GM18909 (cell line): ENCODE measurements at regions not wholly inside any gene's neighbourhood (a gene's known extent, or its start where the extent isn't known, plus 50 kb on each side); places are given as distances from the start of the nearest gene placed in this dataset.

ENCODE experiments used
- ATAC-seq: cut with Tn5 transposase; IDR thresholded peaks from one replicate; pipeline ENCODE4 v1.9.1; 2021; ENCODE audit warnings: mild to moderate bottlenecking; ENCODE audit not compliant: unreplicated experiment, poor library complexity

GRCh38 chr10:58932126-58932525, 244.3 kb upstream of the PHYHIPL start:
- ATAC-seq = no peak

- no peak for ATAC-seq
Measured at GRCh38 chr10:58932577-58933314, 243.7 kb upstream of the PHYHIPL start.

GRCh38 chr10:58936364-58936763, 240.1 kb upstream of the PHYHIPL start:
- ATAC-seq = no peak

GRCh38 chr10:58937423-58937822, 239.0 kb upstream of the PHYHIPL start:
- no peak for ATAC-seq

GRCh38 chr10:58942724-58943123, 233.7 kb upstream of the PHYHIPL start:
- no peak for ATAC-seq

GRCh38 chr10:58943256-58943890, 233.1 kb upstream of the PHYHIPL start:
- no peak for ATAC-seq

GRCh38 chr10:58943960-58944359, 232.5 kb upstream of the PHYHIPL start:
- no peak for ATAC-seq

- no peak for ATAC-seq
Measured at GRCh38 chr10:58948303-58948702, 228.1 kb upstream of the PHYHIPL start.

- ATAC-seq = no peak
Measured at GRCh38 chr10:58950618-58951017, 225.8 kb upstream of the PHYHIPL start.

- ATAC-seq = no peak
Measured at GRCh38 chr10:58951087-58951486, 225.4 kb upstream of the PHYHIPL start.

- no peak for ATAC-seq
Measured at GRCh38 chr10:58951746-58952145, 224.7 kb upstream of the PHYHIPL start.

- ATAC-seq = no peak
Measured at GRCh38 chr10:58952162-58952601, 224.3 kb upstream of the PHYHIPL start.

- peak; percentile 89 for ATAC-seq
Measured at GRCh38 chr10:58952747-58953466, 223.5 kb upstream of the PHYHIPL start.

GRCh38 chr10:58954178-58954577, 222.3 kb upstream of the PHYHIPL start:
- no peak for ATAC-seq

GRCh38 chr10:58955615-58956014, 220.8 kb upstream of the PHYHIPL start:
- ATAC-seq = no peak

- ATAC-seq = no peak
Measured at GRCh38 chr10:58956926-58957325, 219.5 kb upstream of the PHYHIPL start.

GRCh38 chr10:58957517-58957916, 218.9 kb upstream of the PHYHIPL start:
- no peak for ATAC-seq

- no peak for ATAC-seq
Measured at GRCh38 chr10:58963101-58963534, 213.3 kb upstream of the PHYHIPL start.

GRCh38 chr10:58963723-58964124, 212.7 kb upstream of the PHYHIPL start:
- no peak for ATAC-seq

- no peak for ATAC-seq
Measured at GRCh38 chr10:58965855-58966254, 210.6 kb upstream of the PHYHIPL start.
